Fibroblast of peridontal ligament (primary cell): ENCODE measurements at regions not wholly inside any gene's neighbourhood (a gene's known extent, or its start where the extent isn't known, plus 50 kb on each side); places are given as distances from the start of the nearest gene placed in this dataset.

Source experiments
- DNase-seq: peaks from one replicate; pipeline ENCODE4 v3.0.0-alpha.2; 2010; ENCODE audit errors: extremely low read depth

DNA sequence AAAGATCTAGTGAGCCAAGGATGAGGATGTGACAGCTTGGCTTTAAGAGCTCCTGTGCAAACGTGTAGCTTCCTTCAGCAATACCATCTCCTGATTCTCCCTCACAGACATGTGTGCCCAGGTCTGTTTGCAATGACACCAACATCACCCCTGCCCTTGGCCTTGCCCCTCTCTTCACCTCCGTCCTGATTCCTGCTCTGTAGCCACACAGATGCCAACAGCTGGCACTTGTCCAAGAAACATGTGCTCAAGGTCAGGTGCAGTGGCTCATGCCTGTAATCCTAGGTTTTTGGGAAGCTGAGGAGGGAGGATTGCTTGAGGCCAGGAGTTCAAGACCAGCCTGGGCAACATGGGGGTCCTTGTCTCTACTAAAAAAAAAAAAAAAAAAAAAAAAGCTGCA lies 103.8 kb upstream of the CRHR1 start:
- DNase-seq = no peak

- DNase-seq = no peak
Measured at GRCh38 chr17:45681706-45682105, 102.4 kb upstream of the CRHR1 start.

DNA sequence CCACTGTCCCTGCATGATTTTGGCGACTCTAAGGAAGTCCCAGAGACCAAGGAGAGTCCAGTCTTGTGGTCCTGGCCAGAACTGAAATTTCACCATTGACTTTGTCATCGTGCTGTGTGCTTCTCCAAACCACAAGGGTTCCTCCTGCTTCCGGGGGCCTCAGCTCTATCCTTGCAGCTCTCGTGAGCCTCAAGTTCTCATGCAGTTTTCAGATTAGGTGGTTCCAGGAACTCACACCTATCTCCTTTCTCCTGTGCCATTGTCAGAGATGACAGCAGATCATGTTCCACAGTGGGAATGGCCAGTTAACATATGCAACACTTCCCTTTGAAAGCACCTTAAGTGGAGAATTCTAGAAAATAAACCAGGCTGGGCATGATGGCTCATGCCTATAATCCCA lies 97.9 kb upstream of the CRHR1 start:
- DNase-seq = no peak

GRCh38 chr17:45687594-45687993 lies 96.5 kb upstream of the CRHR1 start:
- DNase-seq = no peak

DNA sequence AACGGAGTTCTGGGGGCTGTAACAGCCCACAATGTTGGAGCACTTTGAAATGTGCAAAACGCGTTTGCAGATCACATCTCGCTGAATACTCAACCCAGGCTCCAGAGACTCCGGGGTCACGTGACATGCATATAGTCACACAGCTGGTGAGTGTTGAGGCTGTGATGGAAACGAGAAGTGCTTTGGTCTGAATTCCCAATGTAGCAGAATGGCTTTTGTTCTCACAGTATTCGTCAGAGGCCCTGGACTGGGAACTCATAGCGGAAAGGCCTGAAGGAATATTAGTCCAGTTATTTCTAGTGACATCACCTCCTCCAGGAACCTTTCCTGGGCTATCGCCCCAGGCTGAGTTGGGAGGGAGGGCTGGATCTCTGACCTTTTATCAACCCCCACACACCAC lies 95.8 kb upstream of the CRHR1 start:
- DNase-seq = no peak

DNA sequence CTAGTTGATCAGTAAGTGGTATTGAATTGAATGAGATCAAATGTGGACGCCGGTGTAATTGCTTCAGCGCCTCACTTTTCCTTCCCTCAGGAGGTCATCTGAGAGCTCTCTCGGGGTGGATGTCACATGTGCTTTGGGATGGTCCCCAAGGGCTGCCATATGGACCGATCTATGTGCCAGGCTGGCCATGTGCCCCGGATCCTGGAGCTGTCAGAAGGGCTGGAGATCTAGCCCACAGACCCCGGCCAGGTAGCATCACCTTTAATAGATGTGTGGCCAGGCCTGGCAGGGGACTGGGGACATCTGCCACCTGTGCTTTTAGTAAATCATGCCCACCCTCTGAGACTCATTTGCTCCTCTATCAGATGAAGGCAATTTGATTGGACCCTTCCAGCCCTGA lies 95.3 kb upstream of the CRHR1 start:
- DNase-seq = no peak

GRCh38 chr17:45689451-45689850 lies 94.7 kb upstream of the CRHR1 start:
- no peak for DNase-seq

GRCh38 chr17:45690625-45691275 lies 93.4 kb upstream of the CRHR1 start:
- no peak for DNase-seq

DNA sequence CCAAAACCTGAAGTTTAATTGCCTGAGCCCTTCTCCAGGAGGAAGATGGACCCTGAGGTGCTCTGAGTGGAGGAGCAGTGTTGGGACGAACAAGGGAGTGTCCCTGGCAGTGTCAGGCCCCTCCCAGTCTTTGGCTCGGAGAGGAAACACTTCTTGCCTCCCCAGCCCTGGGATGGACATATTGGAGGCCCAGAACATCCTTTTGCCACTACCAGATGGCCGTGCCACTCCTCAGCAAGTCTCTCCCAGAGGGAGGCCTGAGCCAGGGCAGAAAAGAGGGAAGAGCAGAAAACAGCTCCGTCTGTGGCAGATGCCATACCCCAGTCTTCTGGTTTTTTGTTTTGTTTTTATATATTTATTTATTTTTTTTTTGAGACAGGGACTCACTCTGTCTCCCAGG lies 91.5 kb upstream of the CRHR1 start:
- DNase-seq = no peak

GRCh38 chr17:45693792-45694191 lies 90.3 kb upstream of the CRHR1 start:
- DNase-seq = no peak

GRCh38 chr17:45696442-45696841 lies 87.7 kb upstream of the CRHR1 start:
- DNase-seq = no peak

- no peak for DNase-seq
Measured at GRCh38 chr17:45697076-45697475, 87.0 kb upstream of the CRHR1 start.

DNA sequence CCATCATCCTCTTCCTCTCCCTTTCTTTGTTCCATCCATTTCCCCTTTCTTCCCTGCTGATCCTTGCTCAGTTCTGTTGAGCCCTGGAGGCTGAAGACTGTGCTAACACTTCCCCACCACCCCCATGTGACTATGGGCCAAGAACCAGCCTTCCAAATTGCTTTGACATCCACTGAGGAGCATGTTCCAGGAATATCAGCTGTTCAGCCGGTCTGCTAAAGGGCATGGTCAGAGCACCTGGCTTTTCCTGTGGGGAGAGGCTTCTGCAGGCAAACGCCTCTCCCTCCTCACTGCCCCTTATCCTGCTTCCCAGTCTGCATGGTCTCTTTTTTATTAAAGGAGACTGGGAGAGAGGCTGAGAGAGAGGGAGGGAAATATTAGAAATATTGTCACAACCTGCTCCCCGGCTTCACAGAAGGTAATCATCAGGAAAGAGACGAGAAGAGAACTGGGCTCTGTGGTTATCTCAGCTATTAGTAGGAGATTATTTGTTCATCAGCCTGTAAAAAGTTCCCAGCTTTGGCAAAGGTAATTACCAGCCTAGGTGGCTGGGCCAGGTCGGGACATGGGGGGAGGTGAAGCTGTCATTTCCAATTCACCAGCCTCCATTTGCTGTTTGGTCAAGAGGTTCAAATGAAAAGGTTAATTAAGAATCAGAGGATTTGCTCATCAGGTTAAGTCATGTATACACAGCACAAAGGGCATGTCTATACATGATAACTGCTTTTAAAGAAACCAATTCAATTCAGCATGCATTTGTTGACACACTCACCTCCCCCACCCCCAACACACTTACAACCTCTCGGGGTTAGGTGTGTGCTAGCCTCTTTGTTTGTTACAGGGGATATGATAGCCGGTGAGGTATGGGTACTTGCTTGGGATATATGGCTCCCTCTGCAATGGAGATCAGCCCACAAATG lies 83.7 kb upstream of the CRHR1 start:
- DNase-seq = no peak

DNA sequence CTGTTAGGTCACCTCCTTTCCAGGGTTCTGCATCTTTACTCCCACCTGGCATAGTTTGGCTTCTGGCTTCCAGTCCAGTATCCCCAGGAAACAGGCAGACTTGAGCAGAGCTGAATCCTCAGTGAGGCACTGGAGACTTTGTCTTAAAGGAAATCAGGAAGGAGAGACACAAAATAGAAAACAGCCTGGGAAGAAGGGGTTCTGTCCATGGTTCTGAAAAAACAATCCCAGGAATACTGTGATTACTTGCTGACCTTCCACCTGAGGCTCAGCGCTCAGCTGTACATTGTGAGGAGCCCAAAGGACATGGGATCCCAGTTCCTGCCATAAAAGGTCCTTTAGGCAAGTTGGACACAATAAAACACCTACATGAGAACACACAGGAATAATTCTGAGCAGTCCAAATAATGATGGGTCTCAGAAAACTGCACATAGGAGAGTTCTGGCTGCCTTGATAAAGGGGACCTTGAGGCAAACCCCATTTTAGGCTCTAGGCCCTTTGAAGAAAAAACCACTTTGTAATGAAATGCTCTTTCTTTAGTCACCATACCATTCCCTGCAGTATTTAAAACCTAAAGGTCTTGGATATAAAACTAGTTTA lies 81.4 kb upstream of the CRHR1 start:
- peak; percentile 35 for DNase-seq

DNA sequence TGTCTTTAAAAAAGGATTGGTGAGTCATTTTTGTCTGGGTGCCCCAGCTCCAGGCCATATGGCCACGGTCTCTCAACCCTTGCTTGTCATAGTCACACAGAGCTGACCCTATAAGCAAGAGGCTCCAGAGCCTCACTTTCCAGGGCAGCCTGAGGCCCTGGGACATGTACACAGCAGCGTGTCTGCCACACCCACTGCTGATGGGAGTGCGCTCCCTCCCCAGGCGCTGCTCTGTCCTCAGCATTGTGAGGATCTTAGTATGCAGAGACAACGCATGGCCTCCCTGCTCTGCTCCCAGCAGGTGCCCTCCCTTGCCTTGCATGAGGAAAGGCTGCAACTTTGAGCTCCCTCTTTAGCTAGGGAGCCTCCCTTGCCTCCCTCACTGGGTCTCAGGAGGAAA lies 80.8 kb upstream of the CRHR1 start:
- DNase-seq = no peak

DNA sequence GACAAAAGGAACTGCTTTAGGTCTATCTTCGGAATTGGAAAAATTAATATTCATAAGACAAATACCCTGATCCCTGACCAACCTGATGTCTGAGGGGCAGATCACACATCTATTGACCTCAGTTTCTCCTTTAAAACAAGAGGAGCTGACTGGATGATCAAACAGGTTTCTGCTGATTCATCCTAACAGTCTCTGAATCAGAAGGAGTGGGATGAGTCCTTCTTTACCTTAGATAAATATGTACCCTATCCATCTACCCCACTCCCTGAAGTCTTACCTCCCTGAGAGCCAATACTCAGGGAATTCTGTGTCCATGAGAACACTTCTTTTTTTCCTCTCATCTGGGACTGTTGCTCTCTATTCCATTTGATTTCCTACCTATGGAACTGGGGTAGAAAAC lies 80.3 kb upstream of the CRHR1 start:
- no peak for DNase-seq

DNA sequence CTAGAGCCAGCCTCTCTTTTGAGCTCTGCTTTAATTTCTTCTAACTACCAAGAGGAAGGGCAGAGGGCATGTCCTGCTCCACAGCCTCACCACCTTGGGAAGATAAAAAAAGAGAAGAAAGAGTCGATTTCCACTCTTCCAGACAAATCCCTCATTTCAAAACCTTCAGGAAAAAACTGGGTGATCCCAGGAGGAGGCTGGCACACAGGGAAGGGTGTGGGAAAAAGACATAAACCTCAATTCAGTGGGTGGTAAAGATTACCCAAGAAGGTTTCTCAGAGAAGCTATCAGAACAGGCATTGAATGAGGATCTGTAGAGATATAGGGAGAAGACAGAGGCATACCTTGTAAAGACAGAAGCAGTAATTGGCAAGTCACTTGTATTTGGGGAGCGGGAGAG lies 79.9 kb upstream of the CRHR1 start:
- DNase-seq = no peak

DNA sequence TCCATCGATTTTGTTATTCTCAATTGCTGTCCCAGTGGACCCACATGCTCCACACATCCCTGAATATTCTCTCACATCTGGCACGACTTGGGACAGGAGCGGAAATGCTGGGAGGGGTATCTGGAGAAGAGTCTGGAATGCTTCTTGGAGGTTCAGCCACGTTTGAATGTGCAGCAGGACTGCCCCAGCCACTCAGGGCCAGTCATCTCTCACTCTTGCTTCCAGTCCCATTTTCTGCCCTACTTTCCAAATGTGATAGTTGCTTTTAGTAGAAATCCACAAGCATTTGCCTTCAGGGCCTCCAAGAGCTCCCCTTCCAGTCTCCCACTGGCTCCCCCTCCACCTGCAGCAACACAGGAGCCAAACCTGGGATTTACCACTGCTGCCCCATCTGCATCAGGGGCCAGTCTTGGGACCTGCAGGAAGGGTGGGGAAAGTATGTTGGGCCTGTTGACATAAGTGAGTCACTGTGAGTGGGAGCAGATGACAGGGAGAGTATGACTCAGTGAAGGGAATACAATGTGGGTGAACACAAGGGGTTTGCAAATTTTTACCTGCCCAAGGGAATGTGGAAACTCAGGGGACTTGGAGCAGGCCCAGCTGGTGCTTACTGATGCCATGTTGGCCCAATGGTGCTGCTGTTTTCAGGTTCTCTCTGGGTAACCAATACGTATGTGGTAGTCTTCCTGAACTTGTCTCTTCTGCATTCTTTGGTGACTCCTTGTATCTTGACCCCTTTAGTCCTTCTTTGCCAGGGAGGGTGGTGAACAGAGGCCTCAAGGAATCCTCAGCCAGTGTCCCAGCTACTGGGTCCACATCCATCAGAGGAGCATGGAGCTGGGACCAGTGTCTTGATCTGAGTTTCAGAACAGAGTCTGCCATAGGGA lies 78.8 kb upstream of the CRHR1 start:
- no peak for DNase-seq

- DNase-seq = no peak
Measured at GRCh38 chr17:45706033-45706432, 78.1 kb upstream of the CRHR1 start.

DNA sequence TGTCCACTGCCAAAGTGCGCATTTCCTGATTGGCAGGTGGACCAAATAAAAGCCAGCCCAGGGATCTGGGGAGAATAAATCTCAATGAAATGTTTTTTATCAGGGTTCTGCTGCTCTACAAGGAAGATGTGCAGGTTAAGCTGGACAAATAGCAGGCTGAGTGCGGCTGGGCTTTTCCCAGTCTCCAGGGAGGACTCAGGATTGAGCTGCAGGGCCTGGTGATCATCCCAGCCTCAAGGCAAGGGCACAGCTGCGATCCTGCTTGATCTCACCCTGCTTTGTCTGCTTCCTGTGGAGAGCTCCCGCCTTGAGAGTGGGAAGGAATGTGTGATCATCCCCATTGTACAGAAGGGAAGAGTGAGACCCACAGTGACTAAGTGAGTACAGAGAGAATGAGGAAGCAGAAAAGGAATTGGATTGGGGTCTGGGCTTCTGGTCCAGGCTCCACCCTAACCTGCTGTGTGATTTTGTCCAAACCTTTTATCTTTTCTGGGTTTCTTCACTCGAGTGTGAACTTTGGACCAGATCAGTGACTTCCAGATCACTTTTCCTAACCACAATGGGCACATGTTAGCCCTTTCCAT lies 75.3 kb upstream of the CRHR1 start:
- no peak for DNase-seq

DNA sequence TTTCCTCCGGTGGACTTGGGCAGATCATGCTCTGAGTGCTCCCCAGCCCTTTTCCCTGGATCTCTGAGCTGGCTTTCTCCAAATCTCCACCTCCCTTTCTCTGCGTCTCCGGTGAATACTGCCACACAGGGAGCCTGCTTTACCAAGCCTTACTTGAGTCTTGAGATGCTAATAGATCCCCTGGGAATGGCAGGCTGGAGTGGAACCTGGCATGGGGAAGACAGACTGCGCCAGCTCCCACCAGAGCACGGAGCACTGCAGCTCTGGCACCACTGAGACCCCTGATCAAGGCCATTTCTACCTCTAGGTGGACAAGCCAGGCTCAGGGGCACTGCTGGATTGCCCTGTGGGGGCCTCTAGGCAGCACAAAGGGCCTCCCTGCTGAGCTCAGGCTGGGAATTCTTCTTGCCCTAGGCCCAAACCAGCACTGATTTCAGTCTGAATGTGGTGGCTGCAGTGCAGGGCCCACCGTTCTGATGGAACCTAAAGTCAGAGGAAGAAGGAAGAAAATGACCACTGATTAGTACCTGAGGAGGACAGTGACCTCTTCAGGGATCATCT lies 74.3 kb upstream of the CRHR1 start:
- DNase-seq = no peak
